SJSA1 (cell line): ENCODE measurements at regions not wholly inside any gene's neighbourhood (a gene's known extent, or its start where the extent isn't known, plus 50 kb on each side); places are given as distances from the start of the nearest gene placed in this dataset.
"Not testable (repeated sequence)": the region's sequence is repeated elsewhere in the genome, so short reads cannot be mapped to it uniquely, and the experiment has no call there.

ENCODE experiments used
- DNase-seq, 2 experiments: peaks; one replicate each; pipeline ENCODE4 v3.0.0-alpha.2; 2015 to 2020; ENCODE audit warnings: low spot score in 2 of 2, low read depth in 1 of 2
- H3K27ac ChIP-seq: fragments of 250-450 bp; sonication (Bioruptor Pico); 2 replicates; pipeline ENCODE4 v1.5.1; 2020; ENCODE audit warnings: mild to moderate bottlenecking, moderate library complexity
- H3K27me3 ChIP-seq: fragments of 250-450 bp; sonication (Bioruptor Pico); replicated peaks from 2 replicates; pipeline ENCODE4 v1.5.1; 2020; ENCODE audit warnings: mild to moderate bottlenecking, moderate library complexity
- H3K36me3 ChIP-seq: fragments of 250-450 bp; sonication (Bioruptor Pico); 2 replicates; pipeline ENCODE4 v1.5.1; 2020; ENCODE audit warnings: mild to moderate bottlenecking
- H3K4me1 ChIP-seq: fragments of 250-450 bp; sonication (Bioruptor Pico); replicated peaks from 2 replicates; pipeline ENCODE4 v1.6.1; 2021; ENCODE audit warnings: mild to moderate bottlenecking
- H3K4me3 ChIP-seq: fragments of 250-450 bp; sonication (Bioruptor Pico); 2 replicates; pipeline ENCODE4 v1.5.1; 2020; ENCODE audit warnings: mild to moderate bottlenecking
- H3K9me3 ChIP-seq: fragments of 250-450 bp; sonication (Bioruptor Pico); replicated peaks from 2 replicates; pipeline ENCODE4 v1.5.1; 2020; ENCODE audit warnings: mild to moderate bottlenecking

- Histone ChIP-seq H3K36me3 (no peaks in the 10 kb centered on the region), H3K4me1 (no peaks in the 10 kb centered on the region), H3K4me3 (no peak overlapping the region), H3K27ac (no peak overlapping the region), H3K9me3 (no peaks in the 10 kb centered on the region), H3K27me3 (no peaks in the 10 kb centered on the region)
- no peak for DNase-seq
Measured at GRCh38 chr11:23846902-23847422, 649.9 kb upstream of the LUZP2 start.

GRCh38 chr11:23851216-23851615, 645.6 kb upstream of the LUZP2 start:
- Histone ChIP-seq H3K9me3 (no peaks in the 10 kb centered on the region), H3K27me3 (no peaks in the 10 kb centered on the region), H3K27ac (no peak overlapping the region), H3K36me3 (no peaks in the 10 kb centered on the region), H3K4me1 (no peaks in the 10 kb centered on the region), H3K4me3 (no peak overlapping the region)
- DNase-seq = no peak

- H3K27me3 ChIP-seq = no peaks in the 10 kb centered on the region
- H3K4me3 ChIP-seq = no peak overlapping the region
- H3K9me3 ChIP-seq = no peaks in the 10 kb centered on the region
- H3K36me3 ChIP-seq = no peaks in the 10 kb centered on the region
- DNase-seq = no peak
- H3K27ac ChIP-seq = no peak overlapping the region
- no peaks in the 10 kb centered on the region for H3K4me1 ChIP-seq
Measured at GRCh38 chr11:23856654-23857053, 640.2 kb upstream of the LUZP2 start.

- Histone ChIP-seq H3K27ac (no peak overlapping the region), H3K4me1 (no peaks in the 10 kb centered on the region), H3K9me3 (no peaks in the 10 kb centered on the region), H3K4me3 (no peak overlapping the region), H3K27me3 (no peaks in the 10 kb centered on the region), H3K36me3 (no peaks in the 10 kb centered on the region)
- no peak for DNase-seq
Measured at GRCh38 chr11:23859087-23859486, 637.8 kb upstream of the LUZP2 start.

GRCh38 chr11:23861615-23862014, 635.2 kb upstream of the LUZP2 start:
- no peaks in the 10 kb centered on the region for H3K9me3 ChIP-seq
- no peak overlapping the region for H3K4me3 ChIP-seq
- H3K4me1 ChIP-seq = peaks cover 15% of the 10 kb centered on the region
- no peaks in the 10 kb centered on the region for H3K36me3 ChIP-seq
- no peak overlapping the region for H3K27ac ChIP-seq
- H3K27me3 ChIP-seq = no peaks in the 10 kb centered on the region
- no peak for DNase-seq

GRCh38 chr11:23865341-23865975, 631.4 kb upstream of the LUZP2 start:
- Histone ChIP-seq H3K27me3 (no peaks in the 10 kb centered on the region), H3K4me1 (peaks cover 15% of the 10 kb centered on the region), H3K9me3 (no peaks in the 10 kb centered on the region), H3K4me3 (no peak overlapping the region), H3K27ac (peak overlapping the region; percentile 23; the same call in 1 of the 2 replicates), H3K36me3 (no peaks in the 10 kb centered on the region)
- peak in 1 of 2 experiments; percentile 31 for DNase-seq

GRCh38 chr11:23866641-23867040, 630.2 kb upstream of the LUZP2 start:
- Histone ChIP-seq H3K27me3 (no peaks in the 10 kb centered on the region), H3K36me3 (no peaks in the 10 kb centered on the region), H3K4me3 (no peak overlapping the region), H3K4me1 (peaks cover 15% of the 10 kb centered on the region), H3K27ac (no peak overlapping the region), H3K9me3 (no peaks in the 10 kb centered on the region)
- DNase-seq = no peak

- DNase-seq = no peak
- H3K9me3 ChIP-seq = no peaks in the 10 kb centered on the region
- H3K27me3 ChIP-seq = no peaks in the 10 kb centered on the region
- no peak overlapping the region for H3K4me3 ChIP-seq
- H3K27ac ChIP-seq = no peak overlapping the region
- no peaks in the 10 kb centered on the region for H3K36me3 ChIP-seq
- H3K4me1 ChIP-seq = peaks cover 14% of the 10 kb centered on the region
Measured at GRCh38 chr11:23869671-23870070, 627.2 kb upstream of the LUZP2 start.

GRCh38 chr11:23873406-23873805, 623.4 kb upstream of the LUZP2 start:
- DNase-seq = no peak
- Histone ChIP-seq H3K4me1 (no peaks in the 10 kb centered on the region), H3K36me3 (no peaks in the 10 kb centered on the region), H3K27ac (no peak overlapping the region), H3K4me3 (no peak overlapping the region), H3K9me3 (no peaks in the 10 kb centered on the region; the same call in 1 of the 2 replicates), H3K27me3 (no peaks in the 10 kb centered on the region)

- no peak for DNase-seq
- H3K4me3 ChIP-seq = no peak overlapping the region
- H3K36me3 ChIP-seq = no peaks in the 10 kb centered on the region
- no peak overlapping the region for H3K27ac ChIP-seq
- peaks cover 3% of the 10 kb centered on the region for H3K4me1 ChIP-seq
- H3K9me3 ChIP-seq = no peaks in the 10 kb centered on the region; the same call in 1 of the 2 replicates
- H3K27me3 ChIP-seq = no peaks in the 10 kb centered on the region
Measured at GRCh38 chr11:23875176-23875850, 621.5 kb upstream of the LUZP2 start.

- not testable (repeated sequence) for H3K9me3 ChIP-seq, H3K27me3 ChIP-seq, H3K4me3 ChIP-seq, H3K27ac ChIP-seq, DNase-seq, H3K36me3 ChIP-seq, H3K4me1 ChIP-seq
Measured at GRCh38 chr11:23883426-23884048, 613.3 kb upstream of the LUZP2 start.

GRCh38 chr11:23884341-23884740, 612.5 kb upstream of the LUZP2 start:
- no peak overlapping the region for H3K27ac ChIP-seq
- H3K36me3 ChIP-seq = no peaks in the 10 kb centered on the region
- no peak overlapping the region for H3K4me3 ChIP-seq
- H3K9me3 ChIP-seq = no peaks in the 10 kb centered on the region
- DNase-seq = no peak
- peaks cover 5% of the 10 kb centered on the region for H3K4me1 ChIP-seq
- no peaks in the 10 kb centered on the region for H3K27me3 ChIP-seq

- no peak overlapping the region for H3K4me3 ChIP-seq
- no peaks in the 10 kb centered on the region for H3K27me3 ChIP-seq
- H3K4me1 ChIP-seq = no peaks in the 10 kb centered on the region; the same call in 1 of the 2 replicates
- H3K36me3 ChIP-seq = no peaks in the 10 kb centered on the region
- H3K9me3 ChIP-seq = no peaks in the 10 kb centered on the region
- no peak overlapping the region for H3K27ac ChIP-seq
- DNase-seq = no peak
Measured at GRCh38 chr11:23885801-23886200, 611.1 kb upstream of the LUZP2 start.

- not testable (repeated sequence) for H3K4me1 ChIP-seq, H3K27ac ChIP-seq, H3K4me3 ChIP-seq, H3K9me3 ChIP-seq, DNase-seq, H3K36me3 ChIP-seq, H3K27me3 ChIP-seq
Measured at GRCh38 chr11:23887122-23887521, 609.7 kb upstream of the LUZP2 start.
